ENCODE measurements at regions not wholly inside any gene's neighbourhood (a gene's known extent, or its start where the extent isn't known, plus 50 kb on each side); places are given as distances from the start of the nearest gene placed in this dataset.
"Not testable (repeated sequence)": the region's sequence is repeated elsewhere in the genome, so short reads cannot be mapped to it uniquely, and the experiment has no call there.

- no peak for DNase-seq (ENCODE audit: low read depth, low spot score)
Observed at GRCh38 chr9:89929315-89929672, 324.5 kb downstream of the GADD45G start.

- no peak for DNase-seq (ENCODE audit: low read depth, low spot score)
Observed at GRCh38 chr9:89929673-89930480, 325.1 kb downstream of the GADD45G start.

GRCh38 chr9:89933578-89933977 is 328.8 kb downstream of the GADD45G start:
- DNase-seq (ENCODE audit: low read depth, low spot score), result no peak

- DNase-seq (ENCODE audit: low read depth, low spot score), result no peak
Observed at GRCh38 chr9:89935115-89935514, 330.3 kb downstream of the GADD45G start.

- no peak for DNase-seq (ENCODE audit: low read depth, low spot score)
Observed at GRCh38 chr9:89935801-89936200, 331.0 kb downstream of the GADD45G start.

- no peak for DNase-seq (ENCODE audit: low read depth, low spot score)
Observed at GRCh38 chr9:89937051-89937450, 332.2 kb downstream of the GADD45G start.

- no peak for DNase-seq (ENCODE audit: low read depth, low spot score)
Observed at GRCh38 chr9:89939181-89939580, 334.4 kb downstream of the GADD45G start.

GRCh38 chr9:89939626-89940292 is 334.9 kb downstream of the GADD45G start:
- DNase-seq (ENCODE audit: low read depth, low spot score), result no peak

- no peak for DNase-seq (ENCODE audit: low read depth, low spot score)
Observed at GRCh38 chr9:89940625-89941024, 335.8 kb downstream of the GADD45G start.

- no peak for DNase-seq (ENCODE audit: low read depth, low spot score)
Observed at GRCh38 chr9:89941875-89942274, 337.1 kb downstream of the GADD45G start.

GRCh38 chr9:89942643-89943042 is 337.8 kb downstream of the GADD45G start:
- no peak for DNase-seq (ENCODE audit: low read depth, low spot score)

GRCh38 chr9:89943309-89943708 is 338.5 kb downstream of the GADD45G start:
- DNase-seq (ENCODE audit: low read depth, low spot score), result no peak

GRCh38 chr9:89943728-89944127 is 338.9 kb downstream of the GADD45G start:
- DNase-seq (ENCODE audit: low read depth, low spot score), result no peak

GRCh38 chr9:89945133-89945532 is 340.3 kb downstream of the GADD45G start:
- DNase-seq (ENCODE audit: low read depth, low spot score), result no peak

- DNase-seq (ENCODE audit: low read depth, low spot score), result no peak
Observed at GRCh38 chr9:89946741-89947140, 341.9 kb downstream of the GADD45G start.

GRCh38 chr9:89949111-89949510 is 344.3 kb downstream of the GADD45G start:
- DNase-seq (ENCODE audit: low read depth, low spot score), result no peak

- DNase-seq (ENCODE audit: low read depth, low spot score), result no peak
Observed at GRCh38 chr9:89951675-89952074, 346.9 kb downstream of the GADD45G start.

GRCh38 chr9:89952401-89952800 is 347.6 kb downstream of the GADD45G start:
- DNase-seq (ENCODE audit: low read depth, low spot score), result no peak

GRCh38 chr9:89953263-89953662 is 348.5 kb downstream of the GADD45G start:
- DNase-seq (ENCODE audit: low read depth, low spot score), result not testable (repeated sequence)

GRCh38 chr9:89953824-89954615 is 349.2 kb downstream of the GADD45G start:
- DNase-seq (ENCODE audit: low read depth, low spot score), result no peak

- no peak for DNase-seq (ENCODE audit: low read depth, low spot score)
Observed at GRCh38 chr9:89955144-89955543, 350.3 kb downstream of the GADD45G start.

- no peak for DNase-seq (ENCODE audit: low read depth, low spot score)
Observed at GRCh38 chr9:89955626-89956025, 350.8 kb downstream of the GADD45G start.
